SKM-1 (cell line): ENCODE measurements at regions not wholly inside any gene's neighbourhood (a gene's known extent, or its start where the extent isn't known, plus 50 kb on each side); places are given as distances from the start of the nearest gene placed in this dataset.
"Not testable (repeated sequence)": the region's sequence is repeated elsewhere in the genome, so short reads cannot be mapped to it uniquely, and the experiment has no call there.

Experiments
- DNase-seq: peaks from one replicate; lab custom pipeline; 2025; ENCODE audit not compliant: unreplicated experiment; lab: John Stamatoyannopoulos, UW

DNA sequence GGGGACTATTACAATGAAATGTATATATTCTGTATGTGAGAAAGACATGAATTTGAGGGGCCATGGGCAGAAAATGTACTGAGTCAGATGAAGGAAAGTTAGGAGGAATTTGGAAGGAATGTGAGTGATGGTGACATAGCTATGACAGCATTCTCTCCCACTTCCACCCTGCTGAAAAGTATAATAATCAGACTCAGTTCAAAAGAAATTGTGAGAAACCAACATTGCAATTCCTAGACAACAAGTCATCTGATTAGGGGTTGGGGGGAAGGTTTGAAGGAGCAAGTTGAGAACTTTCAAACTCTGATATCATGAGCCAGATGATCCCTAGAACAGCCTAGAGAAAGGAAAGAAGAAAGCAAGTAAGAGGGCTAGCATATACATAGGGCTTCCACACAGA lies 370.6 kb downstream of the DMRTA1 start:
- no peak for DNase-seq

DNA sequence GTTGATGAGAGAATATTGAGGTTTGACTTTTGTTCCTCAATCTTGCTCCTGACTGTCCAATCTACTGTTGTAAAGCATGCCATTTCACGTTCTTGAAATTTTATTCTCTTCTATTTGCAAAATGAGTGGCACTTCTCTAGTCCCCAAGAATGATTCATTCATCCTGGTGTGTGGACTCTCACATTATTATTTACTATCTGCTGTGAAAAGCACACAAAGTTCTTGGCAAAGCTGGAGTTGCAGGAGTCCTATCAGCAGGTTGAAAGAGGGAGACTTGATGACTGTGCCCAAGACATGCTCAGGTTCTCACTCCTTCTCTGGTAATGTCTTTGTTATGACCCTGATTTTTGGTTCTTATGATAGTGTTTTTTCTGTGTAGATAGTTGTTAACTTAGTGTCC lies 382.6 kb downstream of the DMRTA1 start:
- no peak for DNase-seq

DNA sequence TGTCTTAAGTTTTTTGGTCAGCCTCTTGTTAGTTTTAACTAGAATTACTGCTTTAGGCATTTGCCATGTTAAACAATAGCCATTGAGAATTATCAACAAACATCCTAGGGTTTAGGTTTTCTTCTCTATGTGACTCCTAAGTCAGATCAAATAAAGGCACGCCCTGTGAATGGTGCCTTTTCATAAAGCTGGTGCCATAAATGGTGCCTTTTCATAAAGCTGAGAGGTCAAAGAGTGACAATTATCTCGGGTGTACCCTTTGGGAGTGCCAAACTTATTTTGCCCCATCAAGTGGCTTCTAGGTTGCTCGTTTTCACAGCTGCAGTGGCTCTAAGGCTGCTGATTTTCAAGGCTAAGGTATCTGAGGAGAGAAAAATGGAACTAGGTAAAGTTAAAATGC lies 391.6 kb downstream of the DMRTA1 start:
- DNase-seq = no peak

DNA sequence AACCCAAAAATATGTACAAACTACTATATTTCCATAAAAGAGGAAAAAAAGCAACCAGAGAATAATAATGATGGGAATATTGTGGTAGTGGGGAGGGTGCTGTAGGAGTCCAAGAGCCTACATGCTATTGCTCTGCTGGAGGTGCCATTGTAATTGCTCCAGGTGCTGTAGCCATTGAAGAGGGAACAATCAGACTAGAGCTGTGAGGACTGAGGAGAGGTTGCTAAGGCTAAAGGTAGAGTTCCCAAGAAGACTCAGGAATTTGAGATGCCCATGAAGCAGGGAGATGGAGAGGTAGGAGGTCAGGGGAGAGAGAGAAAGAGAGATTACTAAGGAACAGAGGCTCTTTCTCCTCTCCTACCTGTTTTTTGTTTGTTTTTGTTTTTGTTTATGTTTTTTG lies 394.0 kb downstream of the DMRTA1 start:
- no peak for DNase-seq

DNA sequence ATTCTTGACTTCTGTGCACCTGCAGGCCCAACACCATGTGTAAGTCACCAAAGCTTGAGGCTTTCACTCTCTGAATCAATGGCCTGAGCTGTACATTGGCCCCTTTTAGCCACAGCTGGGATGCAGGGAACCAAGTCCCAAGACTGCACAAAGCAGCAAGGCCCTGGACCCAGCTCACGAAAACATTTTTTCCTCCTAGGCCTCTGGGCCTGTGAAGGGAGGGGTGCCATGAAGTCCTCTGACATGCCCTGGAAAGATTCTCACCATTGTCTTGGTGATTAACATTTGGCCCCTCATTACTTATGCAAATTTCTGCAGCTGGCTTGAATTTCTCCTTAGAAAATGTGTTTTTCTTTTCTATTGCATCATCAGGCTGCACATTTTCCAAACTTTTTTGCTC lies 398.6 kb downstream of the DMRTA1 start:
- not testable (repeated sequence) for DNase-seq

DNA sequence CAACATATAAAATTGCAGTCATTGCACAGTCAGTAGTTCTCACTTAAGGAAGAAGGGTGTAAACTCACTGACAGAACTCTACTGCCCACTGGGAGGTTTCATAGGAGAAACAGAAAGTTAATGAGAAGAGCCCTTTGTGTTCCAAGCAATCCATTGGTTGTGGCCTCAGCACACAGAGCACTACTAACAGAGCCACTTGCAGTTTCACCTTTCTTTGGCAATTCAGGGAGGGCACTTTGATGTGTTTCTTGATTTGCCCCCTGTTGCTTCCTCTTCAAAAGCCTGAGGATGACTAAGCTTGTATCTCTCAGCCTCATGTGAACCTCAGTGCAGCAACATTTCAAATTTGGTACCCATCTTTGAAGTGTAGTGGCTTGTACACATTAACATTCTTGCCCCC lies 409.4 kb downstream of the DMRTA1 start:
- no peak for DNase-seq

DNA sequence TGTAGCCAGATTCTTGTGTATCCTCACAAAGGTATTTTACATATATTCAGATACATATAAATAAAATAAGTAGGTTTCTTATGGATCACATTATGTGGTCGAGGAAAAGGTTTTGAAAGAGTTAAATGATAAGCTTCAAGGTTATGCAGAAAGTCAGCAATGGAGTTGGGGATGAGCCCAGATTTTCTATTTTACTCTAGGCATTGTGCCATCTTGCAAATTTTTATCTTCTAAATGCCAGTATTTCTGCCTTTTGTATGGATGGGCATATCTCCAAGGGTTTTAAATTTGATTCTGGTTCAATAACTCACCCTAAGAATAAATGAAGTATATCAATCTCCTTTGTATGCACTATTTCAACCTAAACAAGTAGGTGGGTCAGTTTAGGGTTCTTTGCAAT lies 410.7 kb downstream of the DMRTA1 start:
- DNase-seq = no peak

DNA sequence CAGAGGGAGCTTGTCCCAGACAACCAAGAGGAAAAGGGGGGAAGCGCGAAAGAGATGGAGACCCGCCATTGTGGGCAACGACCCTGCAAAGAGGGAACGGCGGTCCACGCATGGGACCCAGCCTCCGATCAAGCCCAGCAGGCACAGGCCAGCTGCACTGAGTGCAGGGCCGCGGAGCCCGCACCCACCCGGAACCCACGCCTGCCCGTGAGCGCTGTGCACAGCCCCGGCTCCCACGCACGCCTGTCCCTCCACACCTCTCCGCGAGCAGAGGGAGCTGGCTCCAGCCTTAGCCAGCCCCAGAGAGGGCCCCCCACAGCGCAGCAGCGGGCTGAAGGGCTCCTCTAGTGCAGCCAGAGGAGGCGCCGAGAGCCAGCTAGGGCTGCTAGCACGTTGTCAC lies 416.5 kb downstream of the DMRTA1 start:
- DNase-seq = no peak

DNA sequence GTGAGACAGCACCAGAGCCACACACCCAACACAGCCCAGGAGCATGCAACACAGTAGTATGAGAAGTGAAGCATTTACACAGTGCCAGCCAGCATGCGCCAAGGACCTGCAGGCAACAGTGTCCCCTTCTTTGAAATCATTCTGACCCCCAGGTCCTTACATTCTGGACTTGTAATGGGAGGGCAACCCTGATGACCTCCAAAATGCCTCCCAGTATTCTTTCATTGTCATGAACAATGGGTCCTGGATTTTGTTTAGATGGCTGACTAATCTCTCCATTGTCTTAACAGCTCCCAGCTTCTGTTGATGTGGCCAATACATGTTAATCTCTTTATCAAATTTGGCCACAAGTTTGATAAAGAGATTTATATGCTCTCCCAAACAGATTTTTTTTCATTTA lies 417.1 kb downstream of the DMRTA1 start:
- DNase-seq = no peak

DNA sequence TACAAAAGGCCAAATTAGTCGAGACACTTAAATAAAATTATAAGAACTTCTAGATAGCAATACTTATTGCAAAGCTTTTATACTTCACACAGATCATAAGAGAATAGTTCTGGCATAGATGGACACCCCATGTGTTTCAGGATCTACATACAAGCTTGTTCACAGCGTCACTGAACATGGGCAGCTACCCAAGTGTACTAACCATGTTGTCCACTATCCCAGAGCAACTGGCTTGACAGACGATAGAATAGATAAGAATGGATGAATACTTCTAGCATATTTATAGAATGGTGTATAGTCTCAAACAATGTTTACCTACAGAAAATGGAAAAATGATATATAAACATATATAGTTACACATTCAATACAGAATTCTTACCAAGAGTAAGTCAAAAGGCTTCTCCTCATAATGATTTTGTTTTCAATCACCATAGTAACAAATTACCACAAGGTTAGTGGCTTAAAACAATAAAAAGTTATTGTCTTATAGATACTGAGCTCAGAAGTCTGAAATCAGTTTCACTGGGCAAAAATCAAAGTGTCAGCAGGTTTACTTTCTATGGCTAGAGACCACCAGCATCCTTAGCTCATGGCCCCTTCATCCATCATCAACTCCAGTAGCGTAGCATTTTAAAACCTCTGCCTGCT lies 446.7 kb downstream of the DMRTA1 start:
- DNase-seq = no peak

DNA sequence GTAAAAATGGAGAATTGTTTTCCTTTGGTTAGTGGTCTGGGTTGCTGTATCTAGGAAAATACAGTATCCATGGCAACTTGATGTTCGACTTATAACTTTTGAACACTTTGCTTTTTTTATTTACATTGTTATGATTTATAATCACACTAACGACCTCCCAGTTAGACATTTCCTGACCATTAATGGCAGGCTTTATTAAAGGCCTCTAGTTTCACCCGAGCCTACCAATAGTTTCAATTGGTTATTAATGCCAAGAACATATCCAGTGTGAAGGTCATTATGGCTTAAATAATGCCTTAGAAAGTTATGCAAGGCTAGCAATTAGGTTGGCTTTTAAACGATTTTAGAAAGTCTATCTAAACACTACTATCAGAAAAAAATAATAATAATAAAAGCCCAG lies 452.0 kb downstream of the DMRTA1 start:
- no peak for DNase-seq

DNA sequence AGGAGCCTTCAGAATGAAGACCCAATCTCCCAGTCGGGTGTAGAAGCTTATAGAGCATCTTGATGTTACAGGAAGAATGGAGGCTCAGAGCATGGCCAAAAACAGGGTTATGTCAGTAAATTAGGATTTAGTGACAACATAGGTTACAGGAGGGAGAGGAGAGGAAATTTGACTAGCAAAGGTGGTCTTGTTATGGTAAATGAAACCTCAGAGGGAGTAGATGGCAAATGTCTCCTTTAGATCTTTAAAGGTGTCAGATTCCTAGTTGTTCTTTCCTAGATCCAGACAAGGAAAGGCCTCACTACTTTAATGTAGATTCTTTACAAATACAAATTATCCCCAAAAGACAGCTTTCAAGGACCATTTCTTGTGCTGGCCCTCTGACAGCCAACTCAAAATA lies 465.0 kb downstream of the DMRTA1 start:
- DNase-seq = no peak

DNA sequence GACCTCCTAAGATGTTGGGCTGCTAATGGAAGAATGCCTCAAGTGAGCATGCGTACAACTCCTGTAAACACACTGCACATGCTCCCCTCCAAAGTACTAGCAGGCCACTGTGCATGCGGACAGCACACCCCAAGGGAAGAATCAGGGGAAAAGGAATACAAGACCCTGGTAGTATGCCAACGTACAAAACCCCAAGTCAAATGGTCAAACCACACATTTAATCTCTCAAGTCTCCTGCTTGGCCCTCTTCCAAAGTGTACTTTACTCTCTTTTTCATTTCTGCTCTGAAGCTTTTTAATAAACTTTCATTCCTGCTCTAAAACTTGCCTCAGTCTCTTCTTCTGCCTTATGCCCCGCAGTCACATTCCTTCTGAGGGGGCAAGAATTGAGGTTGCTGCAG lies 466.4 kb downstream of the DMRTA1 start:
- no peak for DNase-seq

DNA sequence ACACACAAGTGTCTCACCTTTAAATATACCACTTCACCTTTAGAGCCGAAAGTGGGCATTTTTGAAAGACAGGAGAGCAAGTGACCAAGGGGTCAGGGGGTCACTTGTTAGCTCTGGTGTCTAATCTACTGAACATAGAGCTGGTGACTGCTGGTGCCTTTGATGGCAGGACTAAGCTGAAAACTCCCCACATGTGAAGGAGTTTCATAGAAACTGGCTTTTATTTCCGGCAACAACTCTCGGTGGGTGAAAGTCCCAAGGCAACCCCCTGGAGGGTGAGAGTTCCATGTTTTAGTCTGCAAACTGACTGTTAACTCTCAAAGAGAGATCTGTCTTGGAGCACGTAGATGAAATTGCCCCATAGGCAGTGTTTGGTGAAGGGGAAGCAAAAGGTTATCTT lies 466.9 kb downstream of the DMRTA1 start:
- no peak for DNase-seq

DNA sequence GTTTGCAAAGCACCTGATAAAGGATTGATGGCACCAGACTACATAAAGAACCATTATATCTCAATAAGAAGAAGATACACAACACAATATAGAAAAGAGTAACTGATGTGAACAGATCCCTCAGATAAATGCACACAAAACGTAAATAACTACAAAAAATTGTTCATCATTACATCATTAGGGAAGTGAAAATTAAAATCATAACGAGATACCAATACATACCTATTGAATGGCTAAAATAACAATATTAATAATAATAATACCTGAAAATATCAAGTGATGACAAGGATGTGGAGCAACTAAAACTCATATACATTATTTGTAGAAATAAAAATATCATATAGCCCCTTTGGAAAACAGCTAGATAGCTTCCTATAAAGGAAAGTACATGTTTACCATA lies 469.5 kb downstream of the DMRTA1 start:
- DNase-seq = no peak

DNA sequence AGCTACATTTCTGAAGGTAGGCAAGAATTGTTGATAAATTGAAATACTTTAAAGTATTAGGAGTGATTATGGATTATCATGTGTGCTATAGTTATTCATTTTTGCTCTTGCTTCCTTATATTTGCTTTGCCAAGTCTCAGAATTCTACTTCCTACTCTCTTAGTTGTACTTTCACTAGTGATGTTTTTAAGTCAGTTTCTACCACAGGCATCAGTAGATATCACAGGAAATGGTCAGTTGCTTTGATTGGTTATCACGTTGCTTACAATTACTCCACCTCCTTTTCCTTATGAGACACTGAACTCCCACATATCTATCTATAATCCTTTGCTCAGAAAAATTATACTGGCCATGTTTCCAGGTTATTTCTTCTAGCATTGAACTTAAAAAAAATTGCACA lies 472.8 kb downstream of the DMRTA1 start:
- DNase-seq = no peak

DNA sequence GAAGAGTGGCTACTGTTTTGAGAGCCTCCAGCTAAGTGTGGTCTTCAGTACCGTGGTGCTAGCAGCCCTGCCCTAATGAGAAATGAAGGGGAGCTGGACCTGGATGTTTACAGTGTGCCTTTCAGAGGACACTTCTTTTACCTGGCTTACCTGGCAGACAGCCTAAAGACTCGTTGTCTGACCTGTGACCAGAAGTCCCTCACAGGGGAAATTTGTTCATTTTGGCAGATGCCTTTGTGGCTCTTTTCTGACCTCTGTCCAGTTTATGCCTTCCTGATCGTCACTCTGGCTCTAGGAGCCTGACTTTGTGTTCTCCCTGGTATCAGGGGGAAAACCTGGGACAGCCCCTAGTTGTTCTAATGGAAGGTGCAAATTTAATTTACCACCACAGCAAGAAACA lies 475.1 kb downstream of the DMRTA1 start:
- no peak for DNase-seq

DNA sequence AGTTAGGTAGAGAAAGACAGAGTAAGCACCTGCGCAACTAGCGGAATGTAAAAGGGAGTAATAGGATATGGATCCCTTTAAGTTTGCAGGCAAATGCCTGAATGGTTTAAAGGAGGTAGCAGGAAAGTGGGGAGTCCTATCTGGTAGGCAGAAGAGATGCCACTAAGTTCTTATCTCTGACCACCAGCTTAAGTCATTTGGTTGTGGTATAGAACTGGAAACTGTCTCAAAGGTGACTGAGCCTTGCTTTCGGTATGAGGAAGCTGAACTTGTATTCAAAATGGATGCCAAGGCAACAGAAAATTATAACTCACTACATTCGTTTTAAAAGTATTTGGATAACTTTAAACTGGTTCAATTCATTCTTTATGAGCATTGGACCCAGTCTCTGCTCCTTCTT lies 475.6 kb downstream of the DMRTA1 start:
- no peak for DNase-seq

DNA sequence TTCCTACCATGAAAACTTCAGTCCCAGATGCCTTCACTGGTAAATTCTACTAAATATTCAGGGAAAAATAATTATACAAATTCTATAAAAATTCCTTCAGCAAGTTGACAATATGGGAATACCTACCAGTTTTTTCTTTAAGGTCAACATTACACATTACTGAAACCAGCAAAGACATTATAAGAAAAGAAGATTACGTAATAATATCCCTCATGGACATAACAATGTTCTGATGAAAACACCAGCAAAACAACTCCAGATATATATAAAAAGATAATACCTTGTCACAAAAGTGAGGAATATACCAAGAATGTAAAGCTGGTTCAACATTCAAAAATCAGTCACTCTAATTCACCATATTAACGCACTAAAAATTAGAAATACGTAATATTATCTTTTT lies 507.9 kb downstream of the DMRTA1 start:
- no peak for DNase-seq

DNA sequence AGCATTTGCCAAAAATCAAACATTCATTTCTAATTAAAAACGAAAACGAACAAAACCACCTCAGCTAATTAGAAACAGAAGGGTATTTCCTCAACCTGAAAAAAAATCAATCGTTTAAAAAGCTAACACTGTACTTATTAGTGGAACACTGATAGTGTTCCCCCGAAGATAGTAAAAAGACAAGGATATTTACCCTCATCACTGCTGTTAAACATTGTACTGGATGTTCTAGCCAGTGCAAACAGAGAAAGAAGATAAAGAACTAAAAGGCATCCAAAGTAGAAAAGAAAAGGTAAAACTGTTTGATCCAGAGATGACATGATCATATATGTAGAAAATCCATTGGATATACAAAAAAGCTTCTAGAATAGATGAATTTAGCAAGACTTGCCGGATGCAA lies 508.3 kb downstream of the DMRTA1 start:
- DNase-seq = no peak

DNA sequence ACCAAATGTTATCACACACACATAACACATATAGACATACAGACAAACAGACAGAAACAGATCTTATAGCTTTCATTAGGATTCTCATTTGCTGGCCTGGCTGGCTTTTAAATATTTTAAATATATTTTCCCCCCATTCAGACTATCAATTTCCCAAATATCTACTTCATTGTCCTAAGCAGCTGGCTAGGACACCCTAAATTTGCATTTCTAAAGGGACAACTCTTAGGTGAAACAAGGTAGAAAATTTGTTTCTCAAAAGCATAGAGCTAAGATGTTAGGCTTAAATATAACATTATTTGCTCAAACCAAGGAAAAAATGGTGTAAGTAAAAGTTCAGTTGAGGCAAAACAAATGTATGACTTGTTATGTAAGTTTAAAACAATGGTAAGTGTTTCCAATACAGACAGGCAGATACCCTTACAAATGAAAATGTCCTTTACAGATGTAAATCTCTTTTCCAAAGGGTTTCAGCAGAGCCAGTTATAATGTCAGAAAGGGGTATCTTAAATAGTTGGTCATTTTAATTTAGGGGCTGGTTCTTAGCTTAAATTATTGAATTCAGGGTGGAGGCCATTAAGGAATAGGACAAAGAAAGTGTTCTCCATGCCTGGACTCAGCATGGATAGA lies 522.8 kb downstream of the DMRTA1 start:
- DNase-seq = no peak

DNA sequence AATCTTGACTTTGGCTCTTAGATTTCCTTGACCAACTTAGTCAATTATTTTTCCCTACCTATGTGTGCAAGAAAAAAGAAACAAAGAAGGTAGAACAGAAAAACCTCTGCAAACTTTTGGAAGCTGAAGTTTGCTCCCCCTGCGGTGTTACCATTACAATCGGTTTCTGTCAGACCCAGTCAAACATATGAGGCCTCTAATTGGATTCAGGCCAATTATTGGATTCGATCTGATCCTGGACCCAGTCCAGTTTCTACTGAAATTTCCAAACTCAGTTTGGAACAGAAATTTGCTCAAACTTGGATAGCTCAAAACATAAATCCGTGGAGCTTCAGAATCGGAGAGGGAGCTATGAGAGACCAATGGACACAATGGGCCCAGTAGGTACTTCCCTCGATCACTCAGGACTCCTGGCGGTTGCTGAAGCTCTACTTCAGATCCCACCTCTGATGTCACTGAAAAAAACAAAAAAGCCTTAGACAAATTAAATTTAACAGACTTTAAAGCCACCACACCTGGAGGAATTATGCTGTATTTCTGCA lies 523.9 kb downstream of the DMRTA1 start:
- DNase-seq = no peak

DNA sequence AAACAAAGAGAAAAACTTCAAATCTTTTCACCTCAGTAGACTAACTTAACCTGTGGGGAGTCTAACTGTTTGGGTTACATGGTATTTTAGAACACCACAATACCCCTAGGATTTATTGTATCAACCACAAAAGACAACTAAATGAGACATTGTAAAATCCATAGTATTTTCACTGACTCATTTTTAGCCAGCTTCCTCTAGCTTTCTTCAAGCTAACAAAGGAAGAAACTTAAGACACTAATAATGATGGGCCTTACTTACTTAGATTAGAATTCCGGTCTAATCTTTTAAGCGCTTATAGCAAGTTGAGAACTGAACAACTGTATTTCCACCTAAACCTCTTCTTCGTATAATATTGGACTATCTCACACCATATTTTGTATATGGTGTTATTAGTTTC lies 529.3 kb downstream of the DMRTA1 start:
- no peak for DNase-seq
